ENCODE measurements at regions not wholly inside any gene's neighbourhood (a gene's known extent, or its start where the extent isn't known, plus 50 kb on each side); places are given as distances from the start of the nearest gene placed in this dataset.

GRCh38 chr2:129058981-129059380, 740.3 kb upstream of the HS6ST1 start:
- no peak overlapping the region for H3K27ac ChIP-seq (ENCODE audit: extremely low read depth, low read depth, low read length)
- CTCF ChIA-PET (ENCODE audit: low intra/inter-chr PET ratio) = no interaction called here
- H3K9me1 ChIP-seq (ENCODE audit: control insufficient read depth, insufficient read depth, low read length) = no peaks in the 10 kb centered on the region
- 9% methylated on average over 5 of the region's 5 CpGs for WGBS (ENCODE audit: insufficient coverage, low coverage, missing lambda C conversion rate)
- no peaks in the 10 kb centered on the region for H3K4me1 ChIP-seq (replicated peaks in 1 of 2; ENCODE audit: control insufficient read depth in 2 of 2, insufficient read depth in 2 of 2, low read length in 2 of 2)
- no peak overlapping the region for H3K9ac ChIP-seq (ENCODE audit: insufficient read depth in 1 of 2, low read depth in 2 of 2, low read length in 2 of 2)
- ATAC-seq = no peak
- POLR2A ChIA-PET = interaction anchor here (0.6 kb wide), 1 partner anchor 224 kb away, joined by 4 read pairs; no protein-coding TSS in a partner anchor
- DNase-seq (ENCODE audit: extremely low read depth in 1 of 4, low spot score in 3 of 4) = no peak
- no peak overlapping the region for H3K4me2 ChIP-seq (ENCODE audit: insufficient read depth, low read length)
- H2AFZ ChIP-seq (ENCODE audit: low read depth, low read length) = no peak overlapping the region
- H3K4me3 ChIP-seq = no peak overlapping the region
- intact Hi-C loops (cut with micrococcal nuclease) = no loop called here
- no TSS peak for BruUV-seq (replicated peaks)
- FAIRE-seq = no peak
- peaks cover 0 to 26% of the 10 kb centered on the region in 2 experiments; a peak in 2 of 5 replicates for H3K27me3 ChIP-seq (ENCODE audit: control insufficient read depth in 2 of 2, insufficient read depth in 2 of 2, low read length in 2 of 2)
- no peaks in the 10 kb centered on the region for H3K79me2 ChIP-seq (ENCODE audit: control insufficient read depth, insufficient read depth, low read length)
- no peak for TF ChIP-seq TCF3 (CRISPR knock-in tag; IDR thresholded peaks at IDR 0.05)
- TF ChIP-seq PRMT5 (CRISPR knock-in tag; IDR thresholded peaks at IDR 0.05) = no peak
- no peak for TF ChIP-seq SMARCA5 (IDR thresholded peaks at IDR 0.05)
- TF ChIP-seq ZNF282 (CRISPR knock-in tag; IDR thresholded peaks at IDR 0.05) = no peak
- TF ChIP-seq NFE2L1 (tag; IDR thresholded peaks at IDR 0.05; ENCODE audit: borderline replicate concordance, low read depth) = no peak
- no peak for TF ChIP-seq TAF1 (IDR thresholded peaks at IDR 0.05; ENCODE audit: control insufficient read depth, extremely low read depth, insufficient read depth, low read length, severe bottlenecking)
- TF ChIP-seq ZSCAN29 (IDR thresholded peaks at IDR 0.05) = no peak
- TF ChIP-seq HNRNPLL (IDR thresholded peaks at IDR 0.05; ENCODE audit: low read depth, low read length, poor library complexity, severe bottlenecking) = no peak
- no peak for TF ChIP-seq MEF2A (IDR thresholded peaks at IDR 0.05; ENCODE audit: control insufficient read depth, low read depth, low read length)
- TF ChIP-seq PCBP1 (IDR thresholded peaks at IDR 0.05; ENCODE audit: low read depth, low read length, poor library complexity, severe bottlenecking) = no peak
- TF ChIP-seq U2AF2 (optimal IDR thresholded peaks at IDR 0.05; ENCODE audit: low read depth, low read length) = no peak
- no peak for TF ChIP-seq MTA1 (IDR thresholded peaks at IDR 0.05; ENCODE audit: borderline replicate concordance)
- no peak for TF ChIP-seq CREBBP (IDR thresholded peaks at IDR 0.05; ENCODE audit: low read depth, low read length)
- TF ChIP-seq ZBTB1 (CRISPR knock-in tag; IDR thresholded peaks at IDR 0.05; ENCODE audit: borderline replicate concordance, low read depth) = no peak
- no peak for TF ChIP-seq RNF219 (CRISPR knock-in tag; IDR thresholded peaks at IDR 0.05)
- no peak for TF ChIP-seq HIVEP1 (CRISPR knock-in tag; IDR thresholded peaks at IDR 0.05)
- TF ChIP-seq ZBTB49 (CRISPR knock-in tag; IDR thresholded peaks at IDR 0.05; ENCODE audit: borderline replicate concordance) = no peak
- TF ChIP-seq NR2C1 (IDR thresholded peaks at IDR 0.05) = no peak
- TF ChIP-seq NR2C1 (tag; IDR thresholded peaks at IDR 0.05) = no peak
- TF ChIP-seq ZNF263 (CRISPR knock-in tag; IDR thresholded peaks at IDR 0.05; ENCODE audit: borderline replicate concordance) = no peak
- no peak for TF ChIP-seq BCL6 (CRISPR knock-in tag; IDR thresholded peaks at IDR 0.05)
- H3K9me3 ChIP-seq (replicated peaks; ENCODE audit: control insufficient read depth, insufficient read depth, low read depth, low read length) = no peaks in the 10 kb centered on the region
- no peaks in the 10 kb centered on the region; the same call in 1 of the 2 replicates for H4K20me1 ChIP-seq (replicated peaks; ENCODE audit: control insufficient read depth, insufficient read depth, low read length)
- no peaks in the 10 kb centered on the region for H3K36me3 ChIP-seq (ENCODE audit: control insufficient read depth, insufficient read depth, low read length)
- in situ Hi-C loops (cut with MboI) = no loop called here
